ENCODE measurements at regions not wholly inside any gene's neighbourhood (a gene's known extent, or its start where the extent isn't known, plus 50 kb on each side); places are given as distances from the start of the nearest gene placed in this dataset.

DNA sequence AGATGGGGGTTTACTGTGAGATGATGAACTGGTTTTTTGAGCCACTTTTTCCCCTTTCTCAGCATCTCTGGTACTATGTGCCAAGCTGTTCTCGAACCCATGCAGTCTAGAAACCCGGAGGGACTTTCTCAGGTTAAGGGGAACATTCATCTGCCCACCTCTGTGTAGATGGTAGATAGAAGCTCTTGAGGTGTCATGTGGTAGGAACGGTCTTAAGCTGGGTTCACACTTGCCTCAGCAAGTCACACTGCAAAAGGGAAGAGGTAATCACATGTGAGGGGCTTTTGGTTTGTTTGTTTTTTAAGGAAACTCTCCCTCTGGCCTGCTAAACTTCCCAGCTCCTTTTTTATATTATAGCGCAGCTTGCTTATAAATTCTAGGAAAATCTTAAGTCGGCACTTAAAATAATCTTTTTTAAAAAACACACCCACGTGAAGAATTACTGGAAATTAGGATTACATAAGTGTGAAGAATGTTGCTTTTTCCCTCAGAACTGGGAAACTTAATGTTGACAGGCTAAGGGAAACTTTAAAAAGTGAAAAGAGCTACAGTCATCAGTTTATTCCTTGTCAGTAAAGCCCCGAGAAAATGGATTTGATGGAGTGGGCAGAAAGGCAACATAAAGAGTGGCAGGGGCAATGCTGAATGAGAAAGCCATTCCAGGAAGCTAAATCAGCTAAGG lies 430.3 kb downstream of the ARHGEF28 start:
- H3K9me3 ChIP-seq (ENCODE audit: control insufficient read depth, low read length) = no peaks in the 10 kb centered on the region
- TF ChIP-seq, protein P1, sequence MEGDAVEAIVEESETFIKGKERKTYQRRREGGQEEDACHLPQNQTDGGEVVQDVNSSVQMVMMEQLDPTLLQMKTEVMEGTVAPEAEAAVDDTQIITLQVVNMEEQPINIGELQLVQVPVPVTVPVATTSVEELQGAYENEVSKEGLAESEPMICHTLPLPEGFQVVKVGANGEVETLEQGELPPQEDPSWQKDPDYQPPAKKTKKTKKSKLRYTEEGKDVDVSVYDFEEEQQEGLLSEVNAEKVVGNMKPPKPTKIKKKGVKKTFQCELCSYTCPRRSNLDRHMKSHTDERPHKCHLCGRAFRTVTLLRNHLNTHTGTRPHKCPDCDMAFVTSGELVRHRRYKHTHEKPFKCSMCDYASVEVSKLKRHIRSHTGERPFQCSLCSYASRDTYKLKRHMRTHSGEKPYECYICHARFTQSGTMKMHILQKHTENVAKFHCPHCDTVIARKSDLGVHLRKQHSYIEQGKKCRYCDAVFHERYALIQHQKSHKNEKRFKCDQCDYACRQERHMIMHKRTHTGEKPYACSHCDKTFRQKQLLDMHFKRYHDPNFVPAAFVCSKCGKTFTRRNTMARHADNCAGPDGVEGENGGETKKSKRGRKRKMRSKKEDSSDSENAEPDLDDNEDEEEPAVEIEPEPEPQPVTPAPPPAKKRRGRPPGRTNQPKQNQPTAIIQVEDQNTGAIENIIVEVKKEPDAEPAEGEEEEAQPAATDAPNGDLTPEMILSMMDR (IDR thresholded peaks at IDR 0.05) = no peak

DNA sequence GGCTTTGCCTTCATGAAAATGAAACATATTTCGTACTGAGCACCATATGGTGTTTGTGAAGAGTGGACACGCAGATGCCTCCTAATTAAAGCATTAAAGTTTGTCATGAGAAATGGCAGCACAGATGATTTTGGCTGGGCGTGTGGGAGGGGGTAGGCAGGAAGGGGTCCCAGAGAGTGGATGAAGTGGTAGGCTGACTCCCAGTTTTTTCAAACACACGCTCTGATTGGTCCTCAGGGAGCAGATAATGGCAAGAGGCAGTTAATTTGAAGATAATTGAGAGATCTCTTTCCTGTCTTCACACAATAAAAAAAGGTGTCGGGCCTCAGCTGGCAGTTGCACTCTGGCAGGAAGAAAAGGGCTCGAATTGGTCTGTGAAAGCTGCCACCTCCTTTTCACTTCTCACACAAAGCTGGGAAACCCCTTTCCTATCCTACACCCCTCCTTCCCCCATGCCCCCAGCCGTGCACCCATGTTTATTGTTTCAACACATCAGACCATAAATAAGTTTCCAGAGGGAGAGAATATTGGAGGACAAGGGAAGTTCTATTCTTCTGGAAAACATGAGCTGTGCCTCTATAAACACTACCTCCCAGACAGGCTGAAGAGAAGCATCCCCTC lies 429.6 kb downstream of the ARHGEF28 start:
- H3K36me3 ChIP-seq (ENCODE audit: control insufficient read depth, insufficient read depth, low read length) = no peaks in the 10 kb centered on the region
- no peak overlapping the region for H3K4me3 ChIP-seq (ENCODE audit: low read depth, low read length)
- no peaks in the 10 kb centered on the region for H3K4me1 ChIP-seq
- TF ChIP-seq, protein P1 (IDR thresholded peaks at IDR 0.05) = no peak
- no peak overlapping the region for H3K27ac ChIP-seq
- no peak overlapping the region for H3K9ac ChIP-seq
- no peak overlapping the region for H2AFZ ChIP-seq
- H3K4me2 ChIP-seq (ENCODE audit: low read length) = no peak overlapping the region
- no peaks in the 10 kb centered on the region for H3K79me2 ChIP-seq
- H3K9me3 ChIP-seq (ENCODE audit: control insufficient read depth, low read length) = no peaks in the 10 kb centered on the region
- H3K27me3 ChIP-seq (ENCODE audit: control insufficient read depth, insufficient read depth, low read length) = no peaks in the 10 kb centered on the region

More for the DNA sequence above, 430.3 kb downstream of the ARHGEF28 start:
- Histone ChIP-seq H3K4me1 (no peaks in the 10 kb centered on the region), H3K27ac (no peak overlapping the region), H3K79me2 (no peaks in the 10 kb centered on the region), H2AFZ (no peak overlapping the region), H3K4me3 (ENCODE audit: low read depth, low read length) (no peak overlapping the region), H3K27me3 (ENCODE audit: control insufficient read depth, insufficient read depth, low read length) (no peaks in the 10 kb centered on the region), H3K4me2 (ENCODE audit: low read length) (no peak overlapping the region), H3K36me3 (ENCODE audit: control insufficient read depth, insufficient read depth, low read length) (no peaks in the 10 kb centered on the region), H3K9ac (no peak overlapping the region)

GRCh38 chr5:74054641-74055421 lies 428.8 kb downstream of the ARHGEF28 start:
- H3K36me3 ChIP-seq (ENCODE audit: control insufficient read depth, insufficient read depth, low read length) = no peaks in the 10 kb centered on the region
- H3K4me1 ChIP-seq = no peaks in the 10 kb centered on the region
- no peak overlapping the region for H3K9ac ChIP-seq
- H2AFZ ChIP-seq = no peak overlapping the region
- no peaks in the 10 kb centered on the region for H3K27me3 ChIP-seq (ENCODE audit: control insufficient read depth, insufficient read depth, low read length)
- no peak overlapping the region for H3K27ac ChIP-seq
- H3K4me3 ChIP-seq (ENCODE audit: low read depth, low read length) = no peak overlapping the region
- H3K79me2 ChIP-seq = no peaks in the 10 kb centered on the region
- no peak overlapping the region for H3K4me2 ChIP-seq (ENCODE audit: low read length)
- H3K9me3 ChIP-seq (ENCODE audit: control insufficient read depth, low read length) = no peaks in the 10 kb centered on the region
- TF ChIP-seq, protein P1 (IDR thresholded peaks at IDR 0.05) = no peak

DNA sequence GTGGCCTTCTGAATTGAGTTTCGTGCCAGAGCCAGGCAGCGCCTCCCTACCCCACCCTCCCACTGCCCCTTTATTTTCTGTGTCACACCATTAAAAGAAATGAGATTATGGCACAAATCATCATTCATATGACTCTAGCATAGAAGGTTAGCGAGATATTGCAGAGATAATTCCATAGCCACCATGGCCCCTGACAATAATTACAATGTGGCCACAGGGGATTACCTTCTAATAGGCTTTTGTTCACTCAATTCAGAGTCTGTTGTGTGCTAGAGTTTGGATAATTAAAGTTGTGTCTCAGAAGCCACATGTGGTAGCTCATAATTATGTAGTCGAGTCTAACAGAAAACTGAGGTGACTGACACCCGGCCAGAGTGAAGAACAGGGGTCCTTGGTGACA lies 428.1 kb downstream of the ARHGEF28 start:
- H3K27me3 ChIP-seq (ENCODE audit: control insufficient read depth, insufficient read depth, low read length) = no peaks in the 10 kb centered on the region
- no peak overlapping the region for H3K4me2 ChIP-seq (ENCODE audit: low read length)
- H3K4me1 ChIP-seq = no peaks in the 10 kb centered on the region
- no peaks in the 10 kb centered on the region for H3K79me2 ChIP-seq
- no peak overlapping the region for H3K27ac ChIP-seq
- H3K9ac ChIP-seq = no peak overlapping the region
- TF ChIP-seq, protein P1 (IDR thresholded peaks at IDR 0.05) = no peak
- no peaks in the 10 kb centered on the region for H3K36me3 ChIP-seq (ENCODE audit: control insufficient read depth, insufficient read depth, low read length)
- H2AFZ ChIP-seq = no peak overlapping the region
- no peak overlapping the region for H3K4me3 ChIP-seq (ENCODE audit: low read depth, low read length)
- no peaks in the 10 kb centered on the region for H3K9me3 ChIP-seq (ENCODE audit: control insufficient read depth, low read length)

Measured in parathyroid adenoma (tissue), 2 donors.